GM12878 (cell line): ENCODE measurements at regions not wholly inside any gene's neighbourhood (a gene's known extent, or its start where the extent isn't known, plus 50 kb on each side); places are given as distances from the start of the nearest gene placed in this dataset.

Source experiments
- ATAC-seq: fragments of 200-7000 bp; cut with Tn5 transposase; 3 replicates; pipeline ENCODE4 v1.9.1; 2020; ENCODE audit warnings: mild to moderate bottlenecking, moderate library complexity
- BruUV-seq: library from RNA; stranded (reverse); fragments of 400-500 nt; replicated peaks from 2 replicates; lab custom pipeline; 2021; lab: Mats Ljungman, UMichigan
- CTCF ChIA-PET: fragments of 300-600 bp; sonication (Branson Sonifier 250); formaldehyde crosslinking; extraction: SDS; loops from one replicate; lab custom pipeline; 2021; ENCODE audit warnings: inconsistent platforms; lab: Yijun Ruan, JAX
- POLR2A ChIA-PET: fragments of 350-600 bp; formaldehyde crosslinking; extraction: SDS; loops from one replicate; lab custom pipeline; 2021; ENCODE audit warnings: inconsistent platforms; lab: Charles Lee
- RAD21 ChIA-PET: fragments of 300-600 bp; sonication (Branson Sonifier 250); formaldehyde crosslinking; loops from one replicate; lab custom pipeline; 2023; ENCODE audit warnings: antibody characterized with exemption; ENCODE audit not compliant: unreplicated experiment; lab: Charles Lee
- SMC1A ChIA-PET: fragments of 300-600 bp; sonication (Branson Sonifier 250); formaldehyde crosslinking; loops from one replicate; lab custom pipeline; 2023; ENCODE audit not compliant: unreplicated experiment, uncharacterized antibody; lab: Charles Lee
- DNase-seq: peaks from one replicate; pipeline ENCODE4 v3.0.0-alpha.2; 2011; ENCODE audit warnings: low read depth, low spot score
- FAIRE-seq: peaks from 3 replicates; lab custom pipeline; 2011; peaks lifted over from hg19 to GRCh38; lab: Jason Lieb, UNC
- H2AFZ ChIP-seq: 2 replicates; pipeline ENCODE4 v1.6.0; 2011; ENCODE audit warnings: low read depth, low read length, control low read depth; ENCODE audit not compliant: control insufficient read depth
- H3K27ac ChIP-seq: 2 replicates; pipeline ENCODE4 v1.5.1; 2011; ENCODE audit warnings: control low read depth; ENCODE audit not compliant: control insufficient read depth, insufficient read depth
- H3K27me3 ChIP-seq, 2 experiments: replicated peaks in 1 of 2; 2 replicates each; pipeline versions ENCODE4 v1.6.0 to v1.6.1; 2011; ENCODE audit warnings: low read length in 1 of 2; ENCODE audit not compliant: control insufficient read depth in 2 of 2, insufficient read depth in 2 of 2
- H3K36me3 ChIP-seq, 2 experiments: 2 replicates each; pipeline ENCODE4 v1.5.1; 2011; ENCODE audit warnings: low read length in 1 of 2; ENCODE audit not compliant: control insufficient read depth in 2 of 2, insufficient read depth in 2 of 2
- H3K4me1 ChIP-seq: 2 replicates; pipeline ENCODE4 v1.6.1; 2011; ENCODE audit warnings: mild to moderate bottlenecking, low read length, moderate library complexity, mixed read lengths; ENCODE audit not compliant: control insufficient read depth, insufficient read depth
- H3K4me2 ChIP-seq: 2 replicates; pipeline ENCODE4 v1.6.0; 2011; ENCODE audit warnings: control low read depth; ENCODE audit not compliant: control insufficient read depth, insufficient read depth
- H3K4me3 ChIP-seq: fragments of 200-600 bp; sonication (generic); 2 replicates; pipeline ENCODE4 v1.5.1; 2016
- H3K79me2 ChIP-seq: 2 replicates; pipeline ENCODE4 v1.6.0; 2011; ENCODE audit warnings: low read length; ENCODE audit not compliant: control insufficient read depth, insufficient read depth
- H3K9ac ChIP-seq: 2 replicates; pipeline ENCODE4 v1.8.0; 2011; ENCODE audit warnings: low read length, control low read depth, mixed read lengths; ENCODE audit not compliant: control insufficient read depth, insufficient read depth
- H3K9me3 ChIP-seq: replicated peaks from 3 replicates; pipeline ENCODE4 v1.5.1; 2011; ENCODE audit warnings: mild to moderate bottlenecking, low read length; ENCODE audit not compliant: control insufficient read depth, insufficient read depth
- H4K20me1 ChIP-seq: 2 replicates; pipeline ENCODE4 v1.6.0; 2011; ENCODE audit not compliant: control insufficient read depth, insufficient read depth
- BCLAF1 ChIP-seq: fragments of 450-650 bp; IDR thresholded peaks from 2 replicates; pipeline ENCODE4 v1.6.1; 2017; ENCODE audit warnings: antibody characterized with exemption, mild to moderate bottlenecking, moderate library complexity
- FOXK2 ChIP-seq: fragments of 450-650 bp; IDR thresholded peaks from 2 replicates; pipeline ENCODE4 v1.6.1; 2017; ENCODE audit warnings: mild to moderate bottlenecking, moderate library complexity
- HDAC6 ChIP-seq: fragments of 200-600 bp; sonication (generic); IDR thresholded peaks from one replicate; pipeline ENCODE4 v1.8.0; 2017; ENCODE audit warnings: antibody characterized with exemption; ENCODE audit not compliant: unreplicated experiment
- SPI1 ChIP-seq: IDR thresholded peaks from 2 replicates; pipeline ENCODE4 v1.6.1; 2011; ENCODE audit warnings: low read depth, mild to moderate bottlenecking, low read length, moderate library complexity, borderline replicate concordance; ENCODE audit not compliant: insufficient read depth
- ZNF592 ChIP-seq: fragments of 450-650 bp; IDR thresholded peaks from 2 replicates; pipeline ENCODE4 v1.6.1; 2017; ENCODE audit warnings: mild to moderate bottlenecking, moderate library complexity
- WGBS: methylation state at CpG from one replicate; pipeline ENCODE4 v1.1.6; 2016; ENCODE audit warnings: low lambda C conversion rate; ENCODE audit not compliant: insufficient replicate concordance, insufficient coverage; ENCODE audit errors: missing lambda C conversion rate; 5-methylcytosine and 5-hydroxymethylcytosine counted together
- in situ Hi-C: fragments of 300-500 bp; cut with MboI; formaldehyde crosslinking; loops from 9 replicates; pipeline ENCODE4 v1.14.3; 2018; ENCODE audit warnings: mixed read lengths
- intact Hi-C: fragments of 100-400 bp; cut with micrococcal nuclease; formaldehyde crosslinking; loops from one replicate; pipeline ENCODE4 v1.14.2; 2022; ENCODE audit not compliant: unreplicated experiment

- no peak for TF ChIP-seq ZNF592
Observed at GRCh38 chr13:76440568-76440967, 445.6 kb downstream of the KCTD12 start (continued).

- ATAC-seq = no peak
- Histone ChIP-seq H3K4me1 (no peaks in the 10 kb centered on the region), H4K20me1 (no peaks in the 10 kb centered on the region), H3K79me2 (no peaks in the 10 kb centered on the region), H3K9me3 (no peaks in the 10 kb centered on the region), H3K4me2 (no peak overlapping the region), H3K27ac (no peak overlapping the region)
- WGBS = 98% methylated on average over 2 of the region's 2 CpGs
- DNase-seq = no peak
- no TSS peak for BruUV-seq
- in situ Hi-C loops (no loop called here), intact Hi-C loops (no loop called here)
- RAD21 ChIA-PET = no interaction called here
- TF ChIP-seq HDAC6 (no peak), FOXK2 (no peak), SPI1 (no peak), BCLAF1 (no peak)
- TF ChIP-seq, all 136 proteins: peak for 0
- no peaks in the 10 kb centered on the region for H3K36me3 ChIP-seq
- no peak overlapping the region for H3K9ac ChIP-seq
- ChIA-PET SMC1A (no interaction called here), POLR2A (no interaction called here), CTCF (no interaction called here)
- no peaks in the 10 kb centered on the region for H3K27me3 ChIP-seq
- FAIRE-seq = no peak
- H3K4me3 ChIP-seq = no peak overlapping the region
- no peak overlapping the region for H2AFZ ChIP-seq
Observed at GRCh38 chr13:76439546-76439945, 446.7 kb downstream of the KCTD12 start.
